ENCODE measurements at regions not wholly inside any gene's neighbourhood (a gene's known extent, or its start where the extent isn't known, plus 50 kb on each side); places are given as distances from the start of the nearest gene placed in this dataset.

GRCh38 chr15:24764375-24765171, 89.0 kb downstream of the NPAP1 start:
- Histone ChIP-seq H3K27me3 (ENCODE audit: insufficient read depth, low read length) (no peaks in the 10 kb centered on the region), H3K79me2 (ENCODE audit: insufficient read depth, low read length) (no peaks in the 10 kb centered on the region), H3K4me3 (replicated peaks in 1 of 2; ENCODE audit: low read depth in 1 of 2, low read length in 2 of 2) (no peak overlapping the region), H3K36me3 (ENCODE audit: control insufficient read depth in 1 of 2, insufficient read depth in 2 of 2, low read length in 2 of 2) (no peaks in the 10 kb centered on the region), H3K27ac (ENCODE audit: low read depth, low read length) (no peak overlapping the region), H4K20me1 (ENCODE audit: insufficient read depth) (no peaks in the 10 kb centered on the region), H3K9me3 (ENCODE audit: control insufficient read depth in 1 of 2, insufficient read depth in 1 of 2, low read depth in 1 of 2, low read length in 2 of 2) (peaks cover 12 to 37% of the 10 kb centered on the region in 2 experiments; a peak in 2 of 4 replicates), H3K4me1 (ENCODE audit: control insufficient read depth in 1 of 2, insufficient read depth in 2 of 2, low read length in 2 of 2) (no peaks in the 10 kb centered on the region), H2AFZ (ENCODE audit: low read depth, low read length, poor library complexity, severe bottlenecking) (no peak overlapping the region), H3K9me2 (ENCODE audit: insufficient read depth) (no peaks in the 10 kb centered on the region), H3K4me2 (ENCODE audit: low read length) (no peak overlapping the region), H3K9ac (ENCODE audit: low read length) (no peak overlapping the region)
- BruUV-seq (replicated peaks) = no TSS peak
- ChIA-PET RAD21 (ENCODE audit: low non-redundant PET in 1 of 2, low total read pairs in 2 of 2, uncharacterized antibody in 2 of 2, unreplicated experiment in 2 of 2) (no interaction called here), CTCF (no interaction called here), POLR2A (no interaction called here)
- ATAC-seq = no peak
- no peak for DNase-seq (ENCODE audit: low read depth, low spot score)
- no peak for TF ChIP-seq CEBPB (IDR thresholded peaks at IDR 0.05; ENCODE audit: low read depth)
- no peak for TF ChIP-seq SP1 (IDR thresholded peaks at IDR 0.05; ENCODE audit: low read depth)
- TF ChIP-seq RAD21 (IDR thresholded peaks at IDR 0.05; ENCODE audit: low read depth) = no peak
- TF ChIP-seq YY1 (IDR thresholded peaks at IDR 0.05; ENCODE audit: extremely low read depth, insufficient replicate concordance, low read depth, low read length) = no peak
- no peak for TF ChIP-seq EZH2phosphoT487 (IDR thresholded peaks at IDR 0.05; ENCODE audit: borderline replicate concordance)
- no peak for TF ChIP-seq ZFX (IDR thresholded peaks at IDR 0.05)
- no peak for TF ChIP-seq POLR2AphosphoS5 (IDR thresholded peaks at IDR 0.05; ENCODE audit: low read depth, low read length)
- TF ChIP-seq ZBTB33 (IDR thresholded peaks at IDR 0.05; ENCODE audit: extremely low read depth, insufficient replicate concordance, low read length) = no peak
- no peak for TF ChIP-seq POLR2A (IDR thresholded peaks at IDR 0.05; ENCODE audit: borderline replicate concordance, extremely low read depth, insufficient read depth, insufficient read length)
- no peak for TF ChIP-seq ATF3 (IDR thresholded peaks at IDR 0.05)
- TF ChIP-seq EGR1 (IDR thresholded peaks at IDR 0.05; ENCODE audit: low read depth) = no peak
- TF ChIP-seq CTCF (IDR thresholded peaks at IDR 0.05 in 2 of 3, conservative IDR thresholded peaks at IDR 0.05 in 1 of 3; ENCODE audit: borderline replicate concordance in 1 of 3, insufficient read depth in 1 of 3, low read depth in 2 of 3, low read length in 2 of 3) = no peak
- TF ChIP-seq CBX3 (IDR thresholded peaks at IDR 0.05; ENCODE audit: low read depth) = no peak
- no peak for TF ChIP-seq JUND (IDR thresholded peaks at IDR 0.05)
- no peak for TF ChIP-seq SRF (IDR thresholded peaks at IDR 0.05; ENCODE audit: low read depth)
- TF ChIP-seq SIN3A (IDR thresholded peaks at IDR 0.05; ENCODE audit: low read depth) = no peak
- intact Hi-C loops (cut with micrococcal nuclease) = no loop called here
